GM18873 (cell line): ENCODE measurements at regions not wholly inside any gene's neighbourhood (a gene's known extent, or its start where the extent isn't known, plus 50 kb on each side); places are given as distances from the start of the nearest gene placed in this dataset.

Source experiments
- ATAC-seq: cut with Tn5 transposase; IDR thresholded peaks from one replicate; pipeline ENCODE4 v1.9.1; 2021; ENCODE audit warnings: mild to moderate bottlenecking, moderate library complexity, moderate number of reproducible peaks; ENCODE audit not compliant: unreplicated experiment, low FRiP score

GRCh38 chr7:26034391-26034790 is 117.6 kb upstream of the NFE2L3 start:
- ATAC-seq: no peak

GRCh38 chr7:26035552-26035951 is 116.4 kb upstream of the NFE2L3 start:
- no peak for ATAC-seq

- ATAC-seq: no peak
These were observed 115.9 kb upstream of the NFE2L3 start for GRCh38 chr7:26036092-26036491.

DNA sequence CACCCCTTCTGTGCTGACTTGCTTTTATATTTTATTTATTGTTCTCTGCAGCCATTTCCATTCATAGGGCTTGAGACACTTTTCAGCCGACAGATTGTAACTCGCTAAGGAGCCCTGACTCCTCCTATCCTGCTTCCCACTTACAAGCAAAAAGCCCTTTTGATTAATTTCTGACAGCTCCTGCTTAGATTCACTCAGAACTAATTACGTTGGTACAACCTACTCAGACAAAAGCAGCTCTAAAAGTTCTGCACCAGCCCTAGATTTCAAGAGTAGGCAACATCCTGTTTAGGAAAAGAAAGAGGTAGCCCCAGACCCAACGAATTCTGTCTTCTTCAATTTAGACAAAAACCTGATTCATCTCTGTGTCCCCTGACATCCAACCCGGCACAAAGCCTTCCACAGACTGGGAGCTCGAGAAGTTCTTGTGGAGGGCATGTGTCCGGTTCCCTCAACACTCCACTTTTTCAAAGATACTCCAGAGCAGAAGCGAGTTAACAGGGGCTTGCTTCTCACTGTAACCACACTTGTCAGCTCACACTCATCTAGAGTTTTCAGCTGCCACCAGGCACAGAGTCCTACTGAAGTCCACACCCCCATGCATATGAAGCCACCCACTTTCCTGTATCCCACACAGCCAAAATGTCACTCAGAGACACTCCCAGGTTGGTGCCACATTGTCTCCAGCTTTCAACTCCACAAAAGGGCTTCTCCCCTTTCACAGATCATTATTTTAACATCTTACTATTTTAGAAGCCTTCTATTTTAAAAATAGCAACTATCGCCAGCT is 113.6 kb upstream of the NFE2L3 start:
- no peak for ATAC-seq

- no peak for ATAC-seq
These were observed 111.9 kb upstream of the NFE2L3 start for GRCh38 chr7:26040085-26040484.

- no peak for ATAC-seq
These were observed 109.8 kb upstream of the NFE2L3 start for GRCh38 chr7:26042237-26042636.

- ATAC-seq: no peak
These were observed 108.2 kb upstream of the NFE2L3 start for GRCh38 chr7:26043801-26044200.

GRCh38 chr7:26044320-26044719 is 107.7 kb upstream of the NFE2L3 start:
- ATAC-seq: no peak

- ATAC-seq: no peak
These were observed 105.8 kb upstream of the NFE2L3 start for GRCh38 chr7:26046150-26046549.

DNA sequence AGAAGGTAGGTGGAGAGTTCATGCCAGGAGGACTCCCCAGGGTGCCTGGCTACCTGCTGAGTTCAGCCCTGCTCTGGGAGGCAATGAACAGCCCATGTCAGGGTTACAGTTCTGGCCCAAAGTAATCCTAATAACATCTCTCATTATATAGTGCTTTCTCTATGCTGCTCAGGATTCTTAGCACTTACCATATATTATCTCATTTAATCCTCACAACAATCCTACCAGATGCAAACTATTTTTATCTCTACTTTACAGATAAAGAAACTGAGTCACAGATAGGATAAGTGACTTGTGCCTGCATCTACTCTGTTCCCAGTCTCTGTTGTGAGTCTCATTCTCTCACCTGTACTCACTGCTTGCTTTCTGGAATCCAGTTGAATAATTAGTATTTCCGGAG is 105.1 kb upstream of the NFE2L3 start:
- ATAC-seq: no peak

GRCh38 chr7:26048663-26049062 is 103.3 kb upstream of the NFE2L3 start:
- ATAC-seq: no peak

GRCh38 chr7:26049081-26049480 is 102.9 kb upstream of the NFE2L3 start:
- no peak for ATAC-seq

- ATAC-seq: no peak
These were observed 101.0 kb upstream of the NFE2L3 start for GRCh38 chr7:26051021-26051420.

DNA sequence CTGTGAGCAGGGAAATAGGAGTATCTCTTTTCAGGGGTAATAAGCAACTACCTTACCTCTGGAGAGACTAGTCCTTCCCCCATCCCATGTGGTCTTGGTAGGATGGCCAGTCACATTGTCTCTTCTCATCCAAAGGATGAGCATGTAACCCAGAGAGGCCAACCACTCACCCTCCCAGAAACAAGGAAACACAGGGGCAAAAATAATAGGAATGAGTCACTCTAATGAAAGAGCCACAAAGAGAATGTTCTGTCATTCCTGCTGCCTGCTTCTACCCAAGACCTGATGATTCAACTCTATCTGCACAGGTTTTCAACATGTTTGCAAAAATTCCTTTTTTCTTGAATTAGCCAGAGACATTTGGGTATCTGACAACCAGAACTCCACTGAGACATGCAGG is 99.3 kb upstream of the NFE2L3 start:
- no peak for ATAC-seq

DNA sequence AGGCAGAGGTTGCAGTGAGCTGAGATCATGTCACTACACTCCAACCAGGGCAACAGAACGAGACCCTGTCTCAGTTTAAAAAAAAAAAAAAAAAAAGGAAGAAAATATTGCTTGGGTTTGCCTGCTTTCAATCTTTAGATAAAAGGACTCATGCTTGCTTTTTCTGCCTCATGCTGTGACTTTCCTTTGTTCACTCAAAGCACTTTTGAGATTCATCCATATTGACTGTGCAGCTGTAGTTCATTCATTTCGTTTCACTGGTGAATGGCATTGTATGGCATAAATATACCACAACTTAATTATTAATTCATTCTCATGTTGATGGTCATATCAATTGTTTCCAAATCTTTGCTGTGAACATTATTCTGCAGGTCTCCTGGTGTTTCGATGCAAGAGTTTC is 97.6 kb upstream of the NFE2L3 start:
- ATAC-seq: no peak

DNA sequence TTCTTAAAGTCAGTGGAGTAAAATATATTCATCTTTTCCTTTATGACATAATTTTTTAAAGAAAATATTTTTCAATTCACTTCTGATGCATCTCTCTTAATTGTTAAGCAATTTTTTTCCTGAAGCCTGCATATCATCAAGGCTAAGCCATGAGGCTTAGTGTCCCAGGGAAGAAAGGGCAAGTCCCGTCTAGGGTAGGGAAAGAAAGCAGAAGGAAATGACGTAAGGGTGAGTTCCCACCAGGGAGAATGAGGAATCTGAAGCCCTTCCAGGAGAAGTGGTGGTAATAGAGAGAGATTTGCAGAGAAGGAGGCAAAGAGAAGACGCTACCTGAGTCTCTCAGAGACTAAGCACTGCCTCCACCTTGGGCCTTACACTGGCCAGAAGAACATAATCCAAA is 96.8 kb upstream of the NFE2L3 start:
- ATAC-seq: no peak

DNA sequence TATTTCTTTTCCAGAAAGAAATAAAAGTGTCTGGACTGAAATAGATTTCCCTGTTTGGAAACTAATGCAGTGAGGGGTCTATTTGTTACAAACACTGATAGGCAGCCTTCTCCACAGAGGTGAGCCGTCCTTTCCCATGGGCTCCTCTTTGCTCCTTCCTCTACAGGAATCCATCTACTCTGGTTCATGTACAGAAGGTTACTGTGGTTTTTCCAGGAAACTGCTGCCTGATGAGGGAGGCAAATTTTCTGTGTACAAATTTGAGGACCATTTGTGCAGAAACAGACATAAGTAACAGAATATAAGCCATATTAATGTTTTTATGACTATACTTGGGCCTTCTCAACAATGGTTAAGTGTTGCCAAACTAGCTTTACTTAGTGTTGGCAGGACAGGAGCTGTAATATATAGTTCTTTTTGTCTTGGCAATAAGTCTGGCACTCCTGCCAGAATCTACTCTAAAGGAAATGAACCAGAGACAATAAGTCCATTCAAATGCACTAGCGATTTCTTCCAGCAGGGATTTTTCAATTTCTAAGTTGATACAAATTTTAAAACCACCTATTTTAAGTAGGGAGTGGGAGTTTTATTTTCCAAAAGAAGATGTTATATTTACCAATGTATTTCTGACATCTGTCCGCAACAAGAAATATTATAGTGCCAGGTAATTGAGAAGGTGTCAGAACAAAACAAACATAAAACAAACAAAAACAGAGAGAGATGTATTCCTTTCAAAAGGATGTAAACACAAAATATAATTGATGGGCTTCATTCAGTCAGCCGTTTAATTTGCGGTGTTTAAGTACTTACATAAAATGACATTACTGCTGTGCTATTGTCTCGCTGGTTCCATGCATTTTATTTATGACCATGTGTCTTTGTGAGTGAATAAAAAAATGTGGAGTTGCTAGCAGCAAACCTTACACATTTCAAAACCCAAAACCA is 91.0 kb upstream of the NFE2L3 start:
- ATAC-seq: no peak

DNA sequence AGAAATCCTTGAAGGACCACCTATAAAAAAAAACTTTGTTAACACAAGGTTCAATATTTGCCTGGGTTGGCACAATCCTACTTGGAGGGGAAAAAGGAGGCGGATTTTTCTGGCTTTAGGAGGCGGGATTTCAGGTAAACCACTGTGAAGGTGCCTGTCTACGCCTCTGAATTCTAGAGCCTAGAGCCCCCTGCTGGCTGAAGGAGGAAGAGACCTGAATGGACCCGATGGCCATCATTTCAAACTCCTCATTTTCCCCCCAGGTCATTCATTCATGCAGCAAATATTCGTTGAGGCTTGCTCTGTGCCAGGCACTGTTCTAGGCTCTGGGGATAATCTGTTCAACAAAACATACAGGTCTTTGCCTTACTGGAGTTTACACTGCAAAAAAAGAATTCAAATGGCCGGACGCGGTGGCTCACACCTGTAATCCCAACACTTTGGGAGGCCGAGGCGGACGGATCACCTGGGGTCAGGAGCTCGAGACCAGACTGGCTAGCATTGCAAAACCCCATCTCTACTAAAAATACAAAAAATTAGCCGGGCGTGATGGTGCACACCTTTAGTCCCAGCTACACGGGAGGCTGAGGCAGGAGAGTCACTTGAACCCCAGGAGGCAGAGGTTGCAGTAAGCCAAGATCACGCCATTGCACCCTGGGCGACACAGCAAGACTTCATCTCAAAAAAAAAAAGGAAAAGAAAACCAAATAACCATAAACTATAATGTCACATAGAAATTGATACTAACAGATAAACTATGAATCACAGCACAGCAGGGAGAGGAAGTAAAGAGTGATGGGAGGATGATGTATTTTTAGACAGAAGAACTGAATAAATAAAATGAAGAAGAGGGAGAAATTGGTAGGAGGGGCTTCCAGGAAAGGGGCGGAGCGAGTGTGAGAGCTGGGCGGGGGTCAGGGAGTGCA is 90.1 kb upstream of the NFE2L3 start:
- no peak for ATAC-seq

DNA sequence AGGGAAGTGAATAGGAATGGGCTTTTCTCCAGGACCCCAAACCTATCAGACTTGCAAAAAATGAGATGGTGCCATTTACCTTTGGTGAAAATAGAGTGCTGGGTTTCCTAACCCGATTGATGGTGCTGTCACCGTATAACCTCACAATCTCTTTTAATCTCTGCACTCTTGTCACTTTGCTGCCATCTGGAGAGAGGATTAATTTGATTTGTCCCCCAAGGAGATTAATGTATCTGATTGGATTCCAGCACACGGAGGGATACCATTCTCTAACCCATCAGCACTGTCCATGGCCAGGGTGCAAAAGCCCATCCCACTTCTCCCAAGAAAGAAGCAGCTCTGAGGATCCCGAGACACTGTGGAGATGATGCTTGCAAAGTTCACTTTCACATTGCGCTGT is 86.3 kb upstream of the NFE2L3 start:
- no peak for ATAC-seq

- no peak for ATAC-seq
These were observed 85.3 kb upstream of the NFE2L3 start for GRCh38 chr7:26066736-26067135.

DNA sequence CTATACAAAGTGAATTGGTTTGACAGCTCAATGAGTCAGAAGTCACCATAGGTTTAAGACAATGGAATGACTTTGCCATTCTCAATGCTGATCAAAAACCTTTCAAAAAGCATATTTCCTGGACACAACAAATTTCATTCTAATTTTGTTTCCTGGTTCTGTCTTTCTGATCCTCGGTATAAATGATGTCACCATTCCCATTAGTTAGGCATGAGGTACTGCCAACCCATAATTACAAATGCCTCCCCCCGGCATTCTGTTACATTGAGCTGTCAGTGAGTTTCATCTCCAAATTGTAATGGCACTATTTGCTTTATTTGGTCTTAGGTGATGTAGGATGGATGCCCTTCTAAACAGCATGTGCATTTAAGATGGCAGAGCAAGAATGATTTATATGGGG is 81.7 kb upstream of the NFE2L3 start:
- no peak for ATAC-seq
